Activated T-helper 17 cell treated with anti-CD3 and anti-CD28 coated beads, Interleukin-2, amount 50 U/mL, for 72 hours (primary cell): ENCODE measurements at regions not wholly inside any gene's neighbourhood (a gene's known extent, or its start where the extent isn't known, plus 50 kb on each side); places are given as distances from the start of the nearest gene placed in this dataset.

Experiments
- ATAC-seq: fragments of 150-1000 bp; cut with Tn5 transposase; replicated peaks from 2 replicates; pipeline ENCODE4 v1.10.0; 2021; ENCODE audit warnings: mild to moderate bottlenecking, moderate library complexity
- H3K27ac Mint-ChIP-seq: one replicate; pipeline ENCODE4 v1.8.0; 2022; ENCODE audit warnings: mixed read lengths
- H3K27me3 Mint-ChIP-seq: one replicate; pipeline ENCODE4 v1.8.0; 2022; ENCODE audit warnings: mixed read lengths
- H3K36me3 Mint-ChIP-seq: one replicate; pipeline ENCODE4 v1.8.0; 2022; ENCODE audit warnings: low read depth, mild to moderate bottlenecking, mixed read lengths
- H3K4me1 Mint-ChIP-seq: one replicate; pipeline ENCODE4 v1.8.0; 2022; ENCODE audit warnings: mixed read lengths
- H3K4me3 Mint-ChIP-seq: one replicate; pipeline ENCODE4 v1.8.0; 2022; ENCODE audit warnings: mild to moderate bottlenecking, mixed read lengths
- H3K9me3 Mint-ChIP-seq: one replicate; pipeline ENCODE4 v1.8.0; 2022; ENCODE audit warnings: mixed read lengths

DNA sequence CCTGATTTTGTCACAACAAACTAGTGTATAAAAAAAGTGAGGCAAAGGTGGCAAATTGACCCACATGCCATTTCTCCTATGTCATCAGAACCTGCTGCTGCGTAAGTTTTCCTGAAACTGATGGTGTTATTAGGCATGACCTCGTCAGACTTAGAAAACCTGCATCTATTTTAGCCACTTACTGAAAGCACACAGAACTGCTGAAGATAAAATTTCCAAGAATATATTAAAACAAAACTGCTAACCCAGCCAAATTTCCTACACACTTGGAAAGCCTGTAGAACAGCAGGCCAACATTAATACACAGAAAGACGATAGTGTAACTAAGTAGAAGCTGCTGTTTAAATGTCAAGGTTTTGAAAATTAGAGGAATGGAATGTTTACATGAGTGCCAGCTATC lies 674.5 kb upstream of the CXADR start:
- Mint-ChIP-seq H3K4me1 (no peaks in the 10 kb centered on the region), H3K9me3 (no peaks in the 10 kb centered on the region), H3K27me3 (no peaks in the 10 kb centered on the region), H3K27ac (no peak overlapping the region), H3K4me3 (no peak overlapping the region), H3K36me3 (no peaks in the 10 kb centered on the region)
- no peak for ATAC-seq

DNA sequence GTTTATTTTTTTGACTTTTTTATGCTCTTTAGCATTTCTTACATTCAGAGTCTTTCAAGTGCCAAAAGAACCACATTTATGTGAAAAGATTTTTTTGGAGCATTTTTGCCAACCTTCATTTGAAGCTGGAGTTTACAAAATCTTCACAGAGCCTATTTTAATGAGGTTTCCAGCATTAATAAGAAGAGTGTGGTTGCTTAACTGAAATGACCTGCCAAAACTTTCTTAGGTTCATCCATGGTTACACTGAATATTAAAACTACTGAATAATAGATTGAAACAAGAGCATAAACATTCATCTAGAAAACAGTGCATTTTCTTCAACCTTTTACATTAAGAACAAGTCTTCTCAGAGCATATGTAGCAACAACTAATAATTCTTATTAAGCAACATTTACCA lies 672.3 kb upstream of the CXADR start:
- Mint-ChIP-seq H3K36me3 (no peaks in the 10 kb centered on the region), H3K9me3 (peaks cover 3% of the 10 kb centered on the region), H3K4me1 (no peaks in the 10 kb centered on the region), H3K27me3 (no peaks in the 10 kb centered on the region), H3K4me3 (no peak overlapping the region), H3K27ac (no peak overlapping the region)
- no peak for ATAC-seq

DNA sequence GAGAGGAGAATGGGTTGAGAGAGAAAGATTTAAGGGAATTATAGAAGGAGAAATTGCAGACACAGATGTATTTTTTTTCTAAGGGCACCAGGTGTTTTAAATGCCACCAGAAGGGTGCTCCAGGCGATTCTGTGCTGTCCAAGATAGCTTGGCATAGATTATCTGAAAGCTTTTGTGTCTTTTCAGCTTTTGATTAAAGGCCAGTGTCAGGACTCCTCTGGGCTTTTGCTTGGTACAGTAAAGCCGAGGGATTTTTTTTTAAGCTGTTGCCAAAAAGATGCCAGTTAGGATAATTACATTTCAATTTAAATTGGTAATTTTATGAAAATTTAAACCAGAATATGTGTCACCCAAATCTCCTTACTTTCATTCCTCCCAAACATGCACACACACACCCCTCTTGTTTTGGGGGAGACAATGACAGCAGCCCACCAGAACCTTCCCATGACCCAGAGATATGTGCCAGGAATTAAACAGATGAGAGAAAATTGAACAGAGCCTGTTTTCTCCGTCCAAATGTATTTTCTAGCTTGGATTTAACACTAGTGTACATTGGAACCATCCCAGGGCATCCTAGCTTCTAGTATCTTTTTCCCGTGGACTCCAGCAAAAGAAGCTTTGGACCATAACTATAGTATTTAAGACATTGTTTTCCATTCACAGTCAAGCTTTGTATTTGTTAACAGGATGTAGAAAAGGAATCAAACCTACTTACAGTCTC lies 670.7 kb upstream of the CXADR start:
- Mint-ChIP-seq H3K9me3 (peaks cover 3% of the 10 kb centered on the region), H3K27ac (no peak overlapping the region), H3K36me3 (no peaks in the 10 kb centered on the region), H3K4me1 (no peaks in the 10 kb centered on the region), H3K27me3 (no peaks in the 10 kb centered on the region), H3K4me3 (no peak overlapping the region)
- no peak for ATAC-seq

DNA sequence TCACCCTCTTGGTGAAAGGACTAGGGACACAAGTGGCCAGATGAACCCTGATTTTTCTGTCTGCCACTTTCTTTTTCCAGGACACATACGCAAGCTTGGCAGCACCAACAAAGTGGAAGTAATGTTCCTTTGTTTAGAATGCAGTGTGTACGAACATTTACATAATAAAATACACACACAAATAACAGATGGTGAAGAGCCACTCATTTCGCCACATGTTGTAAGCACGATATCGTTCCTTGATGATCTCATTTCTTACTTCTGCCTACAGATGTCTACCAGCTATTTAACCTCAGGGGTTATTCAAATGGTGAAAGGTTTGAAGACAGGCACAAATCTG lies 670.2 kb upstream of the CXADR start:
- Mint-ChIP-seq H3K36me3 (no peaks in the 10 kb centered on the region), H3K27me3 (no peaks in the 10 kb centered on the region), H3K27ac (no peak overlapping the region), H3K4me1 (no peaks in the 10 kb centered on the region), H3K4me3 (no peak overlapping the region), H3K9me3 (peaks cover 3% of the 10 kb centered on the region)
- ATAC-seq, result no peak

DNA sequence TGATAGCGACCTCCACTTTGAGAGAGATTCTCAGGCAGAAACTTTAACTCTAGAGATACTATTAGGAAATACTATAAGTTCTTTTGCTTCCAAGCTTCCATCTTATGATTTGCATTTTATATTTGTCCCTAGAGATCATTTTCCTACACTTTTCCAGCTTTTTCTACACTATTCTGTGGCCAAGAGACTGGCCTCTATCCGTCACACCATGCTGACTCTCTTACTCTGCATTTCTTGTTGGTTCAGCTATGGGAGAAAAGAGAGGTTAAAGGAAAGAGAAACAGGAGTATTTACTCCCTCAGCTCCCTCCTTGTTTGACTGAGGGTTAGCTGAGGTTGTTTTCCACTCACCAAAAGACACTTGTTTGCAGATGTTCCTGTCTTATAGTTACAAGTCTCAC lies 665.6 kb upstream of the CXADR start:
- Mint-ChIP-seq H3K36me3 (no peaks in the 10 kb centered on the region), H3K27ac (no peak overlapping the region), H3K4me3 (no peak overlapping the region), H3K4me1 (no peaks in the 10 kb centered on the region), H3K27me3 (no peaks in the 10 kb centered on the region), H3K9me3 (peaks cover 8% of the 10 kb centered on the region)
- no peak for ATAC-seq

DNA sequence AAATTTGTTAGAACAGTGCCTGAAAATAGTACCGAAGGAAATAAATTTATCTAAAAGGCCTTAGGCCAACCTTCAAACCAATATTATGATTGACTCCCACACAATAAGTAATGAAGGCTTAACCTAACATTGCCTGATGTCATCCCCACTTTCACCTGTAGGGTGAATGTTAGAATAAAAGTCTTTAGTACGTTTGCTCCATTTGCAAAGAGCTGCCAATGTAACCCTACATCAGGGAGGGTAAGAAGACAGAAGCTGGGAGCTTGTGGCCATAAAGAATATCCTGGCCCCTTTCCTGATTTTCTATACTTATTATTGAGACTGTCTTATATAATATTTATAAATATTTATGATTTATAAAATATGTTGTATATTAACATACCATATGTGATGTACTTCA lies 661.8 kb upstream of the CXADR start:
- peaks cover 11% of the 10 kb centered on the region for H3K9me3 Mint-ChIP-seq
- no peaks in the 10 kb centered on the region for H3K27me3 Mint-ChIP-seq
- H3K4me3 Mint-ChIP-seq, result no peak overlapping the region
- ATAC-seq, result no peak
- no peaks in the 10 kb centered on the region for H3K4me1 Mint-ChIP-seq
- no peak overlapping the region for H3K27ac Mint-ChIP-seq
- H3K36me3 Mint-ChIP-seq, result no peaks in the 10 kb centered on the region

DNA sequence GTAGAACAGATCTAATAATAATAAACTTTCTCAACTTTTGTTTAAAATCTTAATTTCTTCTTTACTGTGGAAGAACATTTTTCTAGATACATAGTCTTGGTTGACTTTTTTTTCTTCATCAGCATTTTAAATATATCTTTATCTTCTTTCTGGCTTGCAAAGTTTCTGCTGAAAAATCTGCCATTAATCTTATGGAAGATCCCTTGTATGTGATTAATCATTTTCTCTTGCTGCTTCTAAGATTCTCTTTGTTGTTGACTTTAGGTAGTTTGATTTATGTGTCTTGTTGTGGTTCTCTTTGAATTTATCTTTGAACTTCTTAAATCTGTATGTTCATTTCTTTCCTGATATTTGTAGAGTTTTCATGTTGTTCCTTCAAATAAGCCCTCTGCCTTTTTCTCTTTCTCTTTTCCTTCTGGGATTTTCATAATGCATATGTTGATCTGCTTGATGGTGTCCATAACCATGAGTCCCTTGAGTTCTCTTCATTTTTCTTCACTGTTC lies 657.6 kb upstream of the CXADR start:
- Mint-ChIP-seq H3K9me3 (peaks cover 17% of the 10 kb centered on the region), H3K27ac (no peak overlapping the region), H3K36me3 (no peaks in the 10 kb centered on the region), H3K27me3 (no peaks in the 10 kb centered on the region), H3K4me1 (no peaks in the 10 kb centered on the region), H3K4me3 (no peak overlapping the region)
- no peak for ATAC-seq

DNA sequence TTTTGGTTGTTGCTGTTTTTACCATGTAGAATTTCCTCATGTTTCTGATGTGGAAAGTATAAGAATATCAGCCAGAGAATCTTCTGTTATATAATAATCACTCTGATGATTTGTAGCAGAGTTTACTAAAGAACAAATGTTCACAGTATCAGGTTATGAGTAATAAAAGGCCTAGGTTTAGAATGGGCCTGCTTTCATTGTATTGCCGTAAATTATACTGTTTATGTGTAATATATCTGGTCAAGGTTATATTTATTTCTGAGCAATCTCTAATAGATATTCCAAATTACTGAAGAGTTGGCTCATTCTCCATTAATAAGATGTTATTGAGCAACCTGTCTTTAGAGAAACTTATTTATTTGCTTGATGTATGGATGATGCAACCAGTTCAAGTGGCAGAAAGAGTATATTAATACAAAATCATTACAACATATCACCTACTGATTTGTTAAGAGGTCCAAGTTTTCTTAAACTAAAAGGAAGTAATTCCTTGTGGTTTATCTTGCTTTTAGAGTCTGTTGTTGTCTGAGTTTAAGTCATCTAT lies 649.4 kb upstream of the CXADR start:
- H3K4me1 Mint-ChIP-seq, result no peaks in the 10 kb centered on the region
- no peak overlapping the region for H3K27ac Mint-ChIP-seq
- H3K4me3 Mint-ChIP-seq, result no peak overlapping the region
- H3K27me3 Mint-ChIP-seq, result no peaks in the 10 kb centered on the region
- ATAC-seq, result no peak
- H3K36me3 Mint-ChIP-seq, result no peaks in the 10 kb centered on the region
- H3K9me3 Mint-ChIP-seq, result peaks cover 9% of the 10 kb centered on the region

DNA sequence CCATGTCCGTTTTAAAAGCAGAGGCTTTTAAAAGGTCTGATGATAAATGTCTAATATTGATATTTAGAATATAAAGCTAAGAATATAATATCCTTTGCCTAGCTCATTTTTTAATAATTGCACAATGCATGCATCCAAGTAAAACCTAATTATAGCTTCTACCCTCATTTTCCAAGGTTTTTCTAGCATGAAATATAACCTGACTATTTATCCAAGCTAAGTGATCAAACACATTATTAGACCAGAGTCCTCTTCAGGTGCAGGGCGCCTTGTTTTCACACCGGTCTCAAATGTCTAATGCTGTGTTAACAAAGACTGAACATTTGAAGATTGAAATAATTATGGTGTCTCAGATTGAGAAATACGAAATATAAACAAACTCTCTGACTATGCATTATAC lies 648.9 kb upstream of the CXADR start:
- no peaks in the 10 kb centered on the region for H3K27me3 Mint-ChIP-seq
- H3K36me3 Mint-ChIP-seq, result no peaks in the 10 kb centered on the region
- no peak for ATAC-seq
- H3K9me3 Mint-ChIP-seq, result peaks cover 9% of the 10 kb centered on the region
- H3K4me1 Mint-ChIP-seq, result no peaks in the 10 kb centered on the region
- H3K27ac Mint-ChIP-seq, result no peak overlapping the region
- H3K4me3 Mint-ChIP-seq, result no peak overlapping the region

DNA sequence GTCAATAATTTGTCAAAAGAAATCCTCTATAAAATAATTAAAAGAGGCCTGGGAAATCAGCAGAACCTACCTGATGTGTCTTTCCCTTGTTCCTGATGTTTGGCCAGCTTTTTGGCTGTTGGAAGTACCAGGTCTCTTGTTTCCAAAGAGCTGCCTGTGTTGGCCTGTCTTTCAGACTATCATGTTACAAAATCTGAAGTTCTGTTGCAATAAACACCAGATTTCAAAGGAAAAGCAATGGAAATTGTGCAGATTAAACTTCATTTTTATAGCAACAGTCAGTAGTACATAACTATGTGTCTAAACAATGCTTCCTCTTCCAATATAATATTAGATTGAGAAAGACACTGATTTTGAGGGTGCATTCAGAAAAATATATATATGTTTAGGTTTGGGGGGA lies 647.2 kb upstream of the CXADR start:
- peaks cover 12% of the 10 kb centered on the region for H3K9me3 Mint-ChIP-seq
- no peak for ATAC-seq
- H3K36me3 Mint-ChIP-seq, result no peaks in the 10 kb centered on the region
- no peaks in the 10 kb centered on the region for H3K4me1 Mint-ChIP-seq
- no peaks in the 10 kb centered on the region for H3K27me3 Mint-ChIP-seq
- H3K27ac Mint-ChIP-seq, result no peak overlapping the region
- H3K4me3 Mint-ChIP-seq, result no peak overlapping the region

DNA sequence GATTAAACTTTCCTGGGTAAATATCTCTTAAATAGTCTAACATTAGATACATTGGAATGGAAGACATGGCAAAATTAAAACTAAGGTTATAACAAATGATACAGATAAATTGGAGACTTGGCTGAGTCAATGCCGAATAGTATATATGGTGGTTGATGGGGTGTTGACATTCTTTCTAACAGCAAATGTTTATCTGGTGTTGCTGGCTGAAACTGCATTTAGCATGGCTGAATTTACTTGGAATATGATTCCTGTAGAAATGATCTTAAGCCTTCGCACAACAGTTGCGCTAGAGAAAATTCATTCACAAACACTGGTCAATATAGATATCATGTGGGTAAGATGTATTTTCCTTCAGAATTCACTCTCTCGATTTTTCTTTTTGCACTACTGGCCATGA lies 646.0 kb upstream of the CXADR start:
- Mint-ChIP-seq H3K4me3 (no peak overlapping the region), H3K9me3 (peaks cover 8% of the 10 kb centered on the region), H3K27ac (no peak overlapping the region), H3K36me3 (no peaks in the 10 kb centered on the region), H3K27me3 (no peaks in the 10 kb centered on the region), H3K4me1 (no peaks in the 10 kb centered on the region)
- no peak for ATAC-seq

DNA sequence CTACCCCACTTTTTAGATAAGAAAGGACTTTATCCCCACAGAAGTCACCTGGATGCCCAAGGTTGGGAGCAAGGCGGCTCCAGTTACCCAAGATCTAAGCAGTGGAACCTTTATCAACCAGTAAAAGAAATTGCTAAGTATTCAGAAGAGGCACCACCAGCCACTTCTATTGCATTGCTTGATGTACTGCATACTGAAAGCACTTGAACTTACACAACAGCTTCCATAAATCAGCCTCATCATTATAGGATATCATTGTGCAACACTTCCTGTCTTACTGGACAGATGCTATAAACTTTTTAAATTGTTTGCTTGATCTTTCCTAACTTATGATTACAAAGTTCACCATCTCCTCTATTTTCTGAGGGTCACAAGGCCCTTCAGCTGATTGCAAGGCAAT lies 642.7 kb upstream of the CXADR start:
- Mint-ChIP-seq H3K27ac (no peak overlapping the region), H3K4me3 (no peak overlapping the region), H3K27me3 (no peaks in the 10 kb centered on the region), H3K36me3 (no peaks in the 10 kb centered on the region), H3K9me3 (peaks cover 10% of the 10 kb centered on the region), H3K4me1 (no peaks in the 10 kb centered on the region)
- ATAC-seq, result no peak

DNA sequence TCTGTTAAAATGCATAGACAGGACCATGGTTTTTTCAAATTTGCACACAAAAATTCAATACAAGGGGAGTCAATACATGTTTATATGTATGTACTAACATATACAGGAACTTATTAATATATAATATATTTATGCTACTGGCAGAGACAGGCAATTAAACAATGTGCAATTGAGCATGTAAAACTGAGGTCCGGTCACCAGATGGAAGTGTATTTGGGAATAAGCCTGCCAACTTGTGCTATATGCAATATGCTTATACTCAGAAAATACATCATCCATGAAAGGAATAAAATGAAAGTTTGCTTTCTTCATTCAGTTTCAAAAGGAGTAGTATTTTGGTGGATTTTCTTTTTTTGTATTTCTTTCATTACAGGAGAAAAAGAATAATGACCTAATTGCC lies 640.2 kb upstream of the CXADR start:
- H3K27me3 Mint-ChIP-seq, result no peaks in the 10 kb centered on the region

DNA sequence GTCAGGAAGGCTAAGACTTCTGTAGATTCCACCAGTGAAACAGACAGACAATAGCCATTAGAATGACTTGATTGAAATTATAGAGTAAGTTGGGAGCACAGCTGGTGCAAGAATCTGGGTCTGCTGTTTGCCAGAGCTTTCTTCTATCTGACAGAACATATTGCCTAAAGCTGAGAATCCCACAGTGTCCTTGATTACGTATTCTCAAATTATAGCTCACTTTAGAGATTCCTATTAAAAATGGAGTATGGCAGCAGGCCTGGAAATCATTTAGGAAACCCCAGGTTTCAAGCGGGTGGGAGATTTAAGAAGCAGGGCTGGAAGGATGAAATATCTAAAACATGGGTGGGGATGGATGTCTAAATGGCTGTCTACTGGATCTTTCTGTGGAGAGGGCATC lies 639.7 kb upstream of the CXADR start:
- Mint-ChIP-seq H3K27ac (no peak overlapping the region), H3K36me3 (no peaks in the 10 kb centered on the region), H3K4me1 (no peaks in the 10 kb centered on the region), H3K9me3 (peaks cover 16% of the 10 kb centered on the region), H3K27me3 (no peaks in the 10 kb centered on the region), H3K4me3 (no peak overlapping the region)
- ATAC-seq, result no peak

More for the DNA sequence above, 640.2 kb upstream of the CXADR start:
- ATAC-seq, result no peak
- Mint-ChIP-seq H3K4me3 (no peak overlapping the region), H3K36me3 (no peaks in the 10 kb centered on the region), H3K4me1 (no peaks in the 10 kb centered on the region), H3K27ac (no peak overlapping the region), H3K9me3 (peaks cover 12% of the 10 kb centered on the region)

DNA sequence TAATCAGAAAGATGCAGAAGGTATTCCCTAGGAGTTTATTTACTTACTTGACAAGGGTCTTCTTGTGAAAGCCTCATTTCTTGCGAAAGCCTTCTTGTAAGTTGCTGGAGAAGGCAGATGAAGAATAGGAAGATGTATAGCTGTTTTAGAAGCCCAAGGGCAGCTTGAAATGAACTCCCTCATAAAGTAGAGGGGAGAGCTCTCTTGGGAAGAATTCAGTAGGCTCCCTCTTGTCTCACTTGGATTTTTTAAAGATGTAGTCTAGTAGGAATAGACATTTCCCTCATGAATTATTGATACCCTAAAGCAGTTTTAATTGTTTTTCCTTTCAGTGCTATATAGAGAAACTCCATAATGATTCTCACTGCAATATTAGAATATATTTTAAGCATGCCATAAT lies 639.2 kb upstream of the CXADR start:
- H3K36me3 Mint-ChIP-seq, result no peaks in the 10 kb centered on the region
- H3K4me1 Mint-ChIP-seq, result no peaks in the 10 kb centered on the region
- H3K4me3 Mint-ChIP-seq, result no peak overlapping the region
- peaks cover 16% of the 10 kb centered on the region for H3K9me3 Mint-ChIP-seq
- H3K27ac Mint-ChIP-seq, result no peak overlapping the region
- no peak for ATAC-seq
- H3K27me3 Mint-ChIP-seq, result no peaks in the 10 kb centered on the region

DNA sequence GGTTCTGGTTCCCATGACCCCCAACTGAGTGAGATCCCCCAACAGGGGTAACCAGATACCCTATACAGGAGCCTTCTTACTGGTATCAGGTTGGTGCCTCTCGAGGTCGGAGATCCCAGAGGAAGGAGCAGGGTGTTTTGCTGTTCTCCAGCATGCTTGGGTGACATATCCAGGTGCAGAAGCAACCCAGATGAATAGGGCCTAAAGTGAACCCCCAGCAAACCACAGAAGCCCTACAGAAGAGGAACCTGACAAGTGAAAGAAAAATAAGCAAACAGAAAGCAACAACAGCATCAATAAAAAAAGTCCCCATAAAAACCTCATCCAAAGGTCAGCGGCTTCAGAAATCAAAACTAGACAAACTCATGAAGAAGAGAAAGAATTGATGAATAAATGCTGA lies 633.4 kb upstream of the CXADR start:
- H3K36me3 Mint-ChIP-seq, result no peaks in the 10 kb centered on the region
- no peaks in the 10 kb centered on the region for H3K27me3 Mint-ChIP-seq
- peaks cover 29% of the 10 kb centered on the region for H3K9me3 Mint-ChIP-seq
- H3K27ac Mint-ChIP-seq, result no peak overlapping the region
- ATAC-seq, result no peak
- no peak overlapping the region for H3K4me3 Mint-ChIP-seq
- H3K4me1 Mint-ChIP-seq, result no peaks in the 10 kb centered on the region
